ENCODE measurements at regions not wholly inside any gene's neighbourhood (a gene's known extent, or its start where the extent isn't known, plus 50 kb on each side); places are given as distances from the start of the nearest gene placed in this dataset.

DNA sequence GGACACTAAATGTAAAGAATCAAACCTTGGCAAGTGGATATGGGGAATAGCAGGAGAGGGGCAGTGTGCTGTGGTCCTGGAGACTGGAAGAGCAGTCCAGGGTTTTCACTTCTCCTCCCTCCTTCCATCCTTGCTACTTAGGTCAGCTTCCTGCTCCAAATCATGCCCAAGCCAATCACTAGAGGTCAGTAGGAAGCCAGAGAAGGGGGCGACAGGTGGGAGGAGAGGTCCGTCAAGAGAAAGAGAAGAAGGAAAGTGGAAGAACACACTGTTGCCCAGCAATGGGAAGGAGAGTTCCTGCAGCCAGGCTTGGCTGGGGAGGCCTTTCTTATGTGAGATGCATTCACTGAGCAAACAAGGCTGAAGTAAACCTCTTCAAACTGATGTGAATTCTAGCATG lies 289.6 kb downstream of the DTWD2 start:
- TF ChIP-seq, protein P1, sequence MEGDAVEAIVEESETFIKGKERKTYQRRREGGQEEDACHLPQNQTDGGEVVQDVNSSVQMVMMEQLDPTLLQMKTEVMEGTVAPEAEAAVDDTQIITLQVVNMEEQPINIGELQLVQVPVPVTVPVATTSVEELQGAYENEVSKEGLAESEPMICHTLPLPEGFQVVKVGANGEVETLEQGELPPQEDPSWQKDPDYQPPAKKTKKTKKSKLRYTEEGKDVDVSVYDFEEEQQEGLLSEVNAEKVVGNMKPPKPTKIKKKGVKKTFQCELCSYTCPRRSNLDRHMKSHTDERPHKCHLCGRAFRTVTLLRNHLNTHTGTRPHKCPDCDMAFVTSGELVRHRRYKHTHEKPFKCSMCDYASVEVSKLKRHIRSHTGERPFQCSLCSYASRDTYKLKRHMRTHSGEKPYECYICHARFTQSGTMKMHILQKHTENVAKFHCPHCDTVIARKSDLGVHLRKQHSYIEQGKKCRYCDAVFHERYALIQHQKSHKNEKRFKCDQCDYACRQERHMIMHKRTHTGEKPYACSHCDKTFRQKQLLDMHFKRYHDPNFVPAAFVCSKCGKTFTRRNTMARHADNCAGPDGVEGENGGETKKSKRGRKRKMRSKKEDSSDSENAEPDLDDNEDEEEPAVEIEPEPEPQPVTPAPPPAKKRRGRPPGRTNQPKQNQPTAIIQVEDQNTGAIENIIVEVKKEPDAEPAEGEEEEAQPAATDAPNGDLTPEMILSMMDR (IDR thresholded peaks at IDR 0.05; ENCODE audit: low read depth, low read length): no peak

DNA sequence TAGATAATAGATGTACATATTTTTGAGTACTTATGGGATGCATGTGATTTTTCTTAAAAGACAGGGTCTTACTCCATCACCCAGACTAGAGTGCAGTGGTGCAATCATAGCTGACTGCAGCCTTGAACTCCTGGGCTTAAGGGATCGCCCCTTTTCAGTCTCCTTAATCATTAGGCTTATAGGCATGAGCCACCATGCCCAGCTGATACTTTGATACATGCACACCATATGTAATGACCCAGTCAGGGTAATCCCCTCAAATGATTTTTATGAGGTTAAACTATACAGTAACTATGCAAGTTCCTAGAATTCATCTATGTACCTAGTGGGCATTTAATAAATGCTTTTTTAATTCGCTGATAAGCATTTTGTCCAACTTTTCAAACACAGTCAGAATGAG lies 292.3 kb downstream of the DTWD2 start:
- H3K4me3 ChIP-seq (replicated peaks in 1 of 2; ENCODE audit: low read depth in 2 of 2, low read length in 2 of 2): no peak overlapping the region
- DNase-seq (ENCODE audit: low read depth in 2 of 2): no peak
- TF ChIP-seq, protein P1 (IDR thresholded peaks at IDR 0.05; ENCODE audit: low read depth, low read length): no peak

More for the DNA sequence above, 289.6 kb downstream of the DTWD2 start:
- DNase-seq (ENCODE audit: low read depth in 2 of 2): no peak
- H3K4me3 ChIP-seq (replicated peaks in 1 of 2; ENCODE audit: low read depth in 2 of 2, low read length in 2 of 2): no peak overlapping the region

DNA sequence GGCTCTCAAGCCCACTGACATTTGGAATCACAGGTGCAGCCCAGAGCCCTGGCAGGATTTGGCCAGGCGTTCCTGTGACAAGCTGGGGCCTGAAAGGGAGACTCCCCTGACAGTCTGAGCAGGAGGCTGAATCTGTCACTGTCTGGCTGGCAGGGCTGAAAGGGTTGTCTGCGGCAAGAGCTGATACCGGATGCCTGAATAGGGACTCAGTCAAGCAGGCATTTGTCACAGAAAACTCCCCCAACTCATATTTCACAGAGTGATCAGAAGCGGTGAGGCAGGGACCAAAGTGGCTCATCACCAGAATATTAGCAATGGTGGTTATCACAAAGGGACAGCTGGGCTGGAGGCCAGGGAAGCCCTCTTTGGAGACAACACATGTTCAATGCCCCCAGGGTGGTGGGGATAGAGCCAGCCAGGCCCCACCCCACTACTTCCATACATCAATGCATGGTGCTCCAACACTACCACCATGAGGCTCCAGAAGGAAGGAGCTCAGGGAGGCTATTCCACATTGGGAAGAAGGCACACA lies 295.5 kb downstream of the DTWD2 start:
- H3K4me3 ChIP-seq (replicated peaks in 1 of 2; ENCODE audit: low read depth in 2 of 2, low read length in 2 of 2): no peak overlapping the region
- TF ChIP-seq, protein P1 (IDR thresholded peaks at IDR 0.05; ENCODE audit: low read depth, low read length): no peak
- no peak for DNase-seq (ENCODE audit: low read depth in 2 of 2)

DNA sequence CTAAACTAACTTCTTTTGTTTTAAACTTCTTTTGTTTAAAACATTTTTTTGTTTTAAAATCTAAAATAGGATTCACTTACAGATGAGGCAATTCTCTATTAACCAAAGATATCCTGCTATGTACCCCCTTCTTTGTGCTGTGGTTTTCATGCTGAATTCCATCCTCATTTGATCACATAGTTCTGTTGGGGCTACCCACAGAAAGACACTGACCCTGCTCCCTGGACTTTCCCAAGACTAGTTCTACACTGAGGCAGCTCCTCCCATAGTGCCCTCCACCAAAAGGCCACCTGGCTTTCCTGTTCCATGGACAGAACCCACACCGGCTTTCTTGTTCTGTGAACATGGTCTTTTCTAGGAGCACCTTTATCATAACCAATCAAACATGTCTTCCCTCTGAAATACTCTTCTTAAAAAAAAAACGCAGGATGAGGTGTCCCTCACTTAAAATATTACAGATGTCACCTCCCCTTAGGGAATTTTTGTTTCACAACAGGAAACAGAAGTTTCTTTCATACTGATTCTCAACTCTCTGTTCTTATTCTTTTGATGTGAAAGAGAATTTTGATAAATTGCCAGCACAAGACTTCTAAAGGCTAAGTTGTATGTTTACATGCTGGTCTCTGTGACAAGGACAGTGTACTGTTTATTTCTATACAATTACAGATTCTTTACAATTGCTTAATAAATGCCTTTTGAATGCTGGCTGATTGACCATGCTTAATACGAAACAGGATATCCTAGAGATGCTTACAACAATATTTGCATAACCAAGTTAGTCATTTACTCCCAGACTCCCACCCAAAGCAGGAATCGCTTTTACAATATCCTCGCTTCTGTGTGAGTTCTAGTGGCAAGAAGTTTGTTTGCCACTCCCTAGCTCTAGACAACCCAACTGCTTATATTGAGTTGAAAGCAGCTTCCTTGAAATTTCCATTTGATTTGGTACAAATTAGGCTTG lies 300.4 kb downstream of the DTWD2 start:
- TF ChIP-seq, protein P1 (IDR thresholded peaks at IDR 0.05; ENCODE audit: low read depth, low read length): no peak
- no peak overlapping the region for H3K4me3 ChIP-seq (replicated peaks in 1 of 2; ENCODE audit: low read depth in 2 of 2, low read length in 2 of 2)
- no peak for DNase-seq (ENCODE audit: low read depth in 2 of 2)

DNA sequence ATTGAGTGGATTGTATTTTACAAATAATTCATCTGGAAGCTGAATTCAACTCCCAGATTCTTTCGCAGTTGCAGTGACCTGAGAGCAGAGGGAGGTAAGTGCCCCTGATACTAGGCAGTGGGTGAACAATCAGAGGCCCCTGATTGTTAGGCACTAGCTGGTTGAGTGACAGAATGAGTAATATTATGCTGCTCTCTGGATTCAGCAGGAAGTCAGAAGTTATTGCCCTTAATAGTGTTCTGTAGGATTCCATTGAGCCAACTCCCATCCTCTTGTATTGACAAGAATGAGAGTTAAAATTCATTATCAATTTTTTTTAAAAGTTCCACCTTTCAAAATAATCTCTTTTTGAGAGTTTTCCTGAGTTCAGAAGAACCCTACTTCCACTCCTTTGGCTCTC lies 301.2 kb downstream of the DTWD2 start:
- DNase-seq (ENCODE audit: low read depth in 2 of 2): no peak
- H3K4me3 ChIP-seq (replicated peaks in 1 of 2; ENCODE audit: low read depth in 2 of 2, low read length in 2 of 2): no peak overlapping the region
- TF ChIP-seq, protein P1 (IDR thresholded peaks at IDR 0.05; ENCODE audit: low read depth, low read length): no peak

DNA sequence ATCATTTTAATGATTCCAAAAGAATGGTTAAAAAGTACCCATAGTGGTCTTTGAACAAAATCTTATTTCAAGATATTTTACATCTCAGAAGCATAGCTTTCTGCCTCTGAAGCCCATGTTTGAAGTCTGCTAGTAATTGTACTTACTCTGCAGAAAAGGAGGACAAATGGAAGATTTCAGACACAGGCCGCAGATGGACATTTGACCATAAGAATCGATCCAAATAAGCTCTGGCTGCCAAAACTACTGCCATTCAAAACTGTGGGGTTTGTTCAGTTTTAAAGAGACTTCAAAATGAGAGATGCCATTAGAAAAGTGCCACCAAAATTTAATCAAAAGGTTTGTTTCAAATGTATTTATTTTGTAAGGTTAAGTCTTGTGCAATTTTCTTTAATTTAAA lies 306.7 kb downstream of the DTWD2 start:
- no peak for DNase-seq (ENCODE audit: low read depth in 2 of 2)
- TF ChIP-seq, protein P1 (IDR thresholded peaks at IDR 0.05; ENCODE audit: low read depth, low read length): no peak
- no peak overlapping the region for H3K4me3 ChIP-seq (replicated peaks in 1 of 2; ENCODE audit: low read depth in 2 of 2, low read length in 2 of 2)
